ENCODE measurements at regions not wholly inside any gene's neighbourhood (a gene's known extent, or its start where the extent isn't known, plus 50 kb on each side); places are given as distances from the start of the nearest gene placed in this dataset.

GRCh38 chr2:20539776-20540586 lies 93.1 kb downstream of the RHOB start:
- BruUV-seq (replicated peaks) = no TSS peak
- CTCF ChIA-PET = no interaction called here
- H3K79me1 ChIP-seq (ENCODE audit: low read depth in 1 of 2, low read length in 2 of 2) = no peaks in the 10 kb centered on the region

More at GRCh38 chr2:20539776-20540586, 93.1 kb downstream of the RHOB start:
- Histone ChIP-seq H3K27me3 (ENCODE audit: control insufficient read depth, insufficient read depth, low read length) (peaks cover 5% of the 10 kb centered on the region), H2BK15ac (ENCODE audit: low read depth, low read length) (no peak overlapping the region), H3K56ac (ENCODE audit: extremely low read depth, insufficient read depth, low read length) (no peak overlapping the region), H3K27ac (ENCODE audit: insufficient read depth, low read length) (no peak overlapping the region), H3K4me2 (ENCODE audit: low read depth, low read length) (no peak overlapping the region), H4K5ac (ENCODE audit: low read depth, low read length) (no peak overlapping the region), H2AK9ac (replicated peaks; ENCODE audit: low read depth, low read length, poor library complexity) (no peak overlapping the region), H4K91ac (ENCODE audit: insufficient read depth, low read depth, low read length) (no peak overlapping the region), H4K8ac (ENCODE audit: low read depth in 2 of 2, low read length in 2 of 2) (no peak overlapping the region), H3K9me1 (ENCODE audit: insufficient read depth, low read length) (no peaks in the 10 kb centered on the region), H2AFZ (replicated peaks; ENCODE audit: low read length, poor library complexity) (peak overlapping the region; percentile 17), H3K4me1 (ENCODE audit: control insufficient read depth, insufficient read depth, low read length) (peaks cover 2% of the 10 kb centered on the region; the same call in 1 of the 2 replicates), H2BK120ac (ENCODE audit: low read depth, low read length) (no peak overlapping the region), H3K14ac (replicated peaks; ENCODE audit: low read depth, low read length) (no peak overlapping the region), H3K18ac (ENCODE audit: low read depth, low read length) (no peak overlapping the region), H2BK5ac (ENCODE audit: low read depth, low read length, poor library complexity, severe bottlenecking) (no peak overlapping the region), H4K20me1 (ENCODE audit: insufficient read depth, low read length) (no peaks in the 10 kb centered on the region), H3K23ac (ENCODE audit: low read depth, low read length) (no peak overlapping the region), H3K36me3 (ENCODE audit: control insufficient read depth, insufficient read depth, low read length) (no peaks in the 10 kb centered on the region), H2AK5ac (ENCODE audit: low read depth, low read length) (no peak overlapping the region; the same call in 1 of the 2 replicates), H3K9ac (ENCODE audit: low read depth, low read length) (no peak overlapping the region), H2BK20ac (ENCODE audit: low read depth, low read length) (no peak overlapping the region), H3K4me3 (ENCODE audit: insufficient read depth, low read depth, low read length) (no peak overlapping the region), H3K9me3 (ENCODE audit: control insufficient read depth, insufficient read depth, low read length) (no peaks in the 10 kb centered on the region), H3K4ac (ENCODE audit: low read depth, low read length) (no peak overlapping the region)
- WGBS, 2 experiments (ENCODE audit: extremely low coverage in 2 of 2, insufficient read length in 1 of 2) = 87% methylated on average over 19 of the region's 26 CpGs; no CpG with 5 or more reads in 1 of the 2 experiments
- ATAC-seq (ENCODE audit: low read depth) (peak; percentile 22; the same call in 1 of the 2 replicates), DNase-seq (no peak)
- intact Hi-C loops (cut with micrococcal nuclease) (no loop called here), dilution Hi-C loops (cut with HindIII; ENCODE audit: low sequenced_read_pairs, unreplicated experiment) (no loop called here), in situ Hi-C loops (cut with MboI; ENCODE audit: low sequenced_read_pairs) (no loop called here)
- POLR2A ChIA-PET (ENCODE audit: unreplicated experiment) = no interaction called here
- TF ChIP-seq CHD1 (IDR thresholded peaks at IDR 0.05; ENCODE audit: low read depth, low read length) (no peak), MAFK (IDR thresholded peaks at IDR 0.05; ENCODE audit: low read depth, low read length) (no peak), FOS (IDR thresholded peaks at IDR 0.05; ENCODE audit: low read depth, low read length) (no peak), MXI1 (IDR thresholded peaks at IDR 0.05; ENCODE audit: borderline replicate concordance, low read depth, low read length) (no peak), BHLHE40 (IDR thresholded peaks at IDR 0.05; ENCODE audit: low read depth, low read length) (no peak), POLR2A (IDR thresholded peaks at IDR 0.05; ENCODE audit: low read depth, low read length) (no peak), CEBPB (IDR thresholded peaks at IDR 0.05; ENCODE audit: low read depth, low read length) (no peak), SMC3 (IDR thresholded peaks at IDR 0.05; ENCODE audit: low read depth, low read length) (no peak), NFE2L2 (IDR thresholded peaks at IDR 0.05; ENCODE audit: low read depth, low read length) (no peak), USF2 (IDR thresholded peaks at IDR 0.05; ENCODE audit: low read depth, low read length) (no peak), RCOR1 (IDR thresholded peaks at IDR 0.05; ENCODE audit: insufficient replicate concordance, low read length) (no peak), RAD21 (IDR thresholded peaks at IDR 0.05; ENCODE audit: low read length) (no peak), RFX5 (IDR thresholded peaks at IDR 0.05; ENCODE audit: low read depth, low read length) (no peak), MAZ (IDR thresholded peaks at IDR 0.05; ENCODE audit: borderline replicate concordance, low read depth, low read length) (no peak)
- TF ChIP-seq, protein P1, sequence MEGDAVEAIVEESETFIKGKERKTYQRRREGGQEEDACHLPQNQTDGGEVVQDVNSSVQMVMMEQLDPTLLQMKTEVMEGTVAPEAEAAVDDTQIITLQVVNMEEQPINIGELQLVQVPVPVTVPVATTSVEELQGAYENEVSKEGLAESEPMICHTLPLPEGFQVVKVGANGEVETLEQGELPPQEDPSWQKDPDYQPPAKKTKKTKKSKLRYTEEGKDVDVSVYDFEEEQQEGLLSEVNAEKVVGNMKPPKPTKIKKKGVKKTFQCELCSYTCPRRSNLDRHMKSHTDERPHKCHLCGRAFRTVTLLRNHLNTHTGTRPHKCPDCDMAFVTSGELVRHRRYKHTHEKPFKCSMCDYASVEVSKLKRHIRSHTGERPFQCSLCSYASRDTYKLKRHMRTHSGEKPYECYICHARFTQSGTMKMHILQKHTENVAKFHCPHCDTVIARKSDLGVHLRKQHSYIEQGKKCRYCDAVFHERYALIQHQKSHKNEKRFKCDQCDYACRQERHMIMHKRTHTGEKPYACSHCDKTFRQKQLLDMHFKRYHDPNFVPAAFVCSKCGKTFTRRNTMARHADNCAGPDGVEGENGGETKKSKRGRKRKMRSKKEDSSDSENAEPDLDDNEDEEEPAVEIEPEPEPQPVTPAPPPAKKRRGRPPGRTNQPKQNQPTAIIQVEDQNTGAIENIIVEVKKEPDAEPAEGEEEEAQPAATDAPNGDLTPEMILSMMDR (conservative IDR thresholded peaks at IDR 0.05; ENCODE audit: low read depth, low read length) = no peak
- TF ChIP-seq, protein P2, sequence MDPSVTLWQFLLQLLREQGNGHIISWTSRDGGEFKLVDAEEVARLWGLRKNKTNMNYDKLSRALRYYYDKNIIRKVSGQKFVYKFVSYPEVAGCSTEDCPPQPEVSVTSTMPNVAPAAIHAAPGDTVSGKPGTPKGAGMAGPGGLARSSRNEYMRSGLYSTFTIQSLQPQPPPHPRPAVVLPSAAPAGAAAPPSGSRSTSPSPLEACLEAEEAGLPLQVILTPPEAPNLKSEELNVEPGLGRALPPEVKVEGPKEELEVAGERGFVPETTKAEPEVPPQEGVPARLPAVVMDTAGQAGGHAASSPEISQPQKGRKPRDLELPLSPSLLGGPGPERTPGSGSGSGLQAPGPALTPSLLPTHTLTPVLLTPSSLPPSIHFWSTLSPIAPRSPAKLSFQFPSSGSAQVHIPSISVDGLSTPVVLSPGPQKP (IDR thresholded peaks at IDR 0.05; ENCODE audit: borderline replicate concordance, low read depth, low read length) = no peak
